IMR-90 (cell line): ENCODE measurements at regions not wholly inside any gene's neighbourhood (a gene's known extent, or its start where the extent isn't known, plus 50 kb on each side); places are given as distances from the start of the nearest gene placed in this dataset.

ENCODE experiments used
- ATAC-seq: fragments of 200-7000 bp; cut with Tn5 transposase; 2 replicates; pipeline ENCODE4 v1.9.1; 2020; ENCODE audit warnings: low read depth, mild to moderate bottlenecking, moderate library complexity
- BruUV-seq: library from RNA; stranded (reverse); fragments of 400-500 nt; replicated peaks from 2 replicates; lab custom pipeline; 2021; lab: Mats Ljungman, UMichigan
- CTCF ChIA-PET: fragments of 300-600 bp; formaldehyde crosslinking; extraction: SDS; loops from one replicate; lab custom pipeline; 2021; ENCODE audit warnings: antibody characterized with exemption; lab: Yijun Ruan, JAX
- POLR2A ChIA-PET: fragments of 300-600 bp; sonication (Branson Sonifier 250); formaldehyde crosslinking; loops from one replicate; lab custom pipeline; 2022; ENCODE audit warnings: antibody characterized with exemption; ENCODE audit not compliant: unreplicated experiment; lab: Charles Lee
- DNase-seq: peaks from one replicate; pipeline ENCODE4 v3.0.0; 2013
- H2AFZ ChIP-seq: replicated peaks from 2 replicates; pipeline ENCODE3; 2013; ENCODE audit warnings: low read length, mild to moderate bottlenecking; ENCODE audit not compliant: poor library complexity
- H2AK5ac ChIP-seq: 2 replicates; pipeline ENCODE4 v1.6.1; 2013; ENCODE audit warnings: low read depth, low read length, inconsistent platforms
- H2AK9ac ChIP-seq: replicated peaks from 2 replicates; pipeline ENCODE3; 2013; ENCODE audit warnings: mild to moderate bottlenecking, low read depth, low read length, moderate library complexity; ENCODE audit not compliant: poor library complexity
- H2BK120ac ChIP-seq: 2 replicates; pipeline ENCODE4 v1.6.1; 2013; ENCODE audit warnings: low read depth, low read length, inconsistent platforms
- H2BK15ac ChIP-seq: 3 replicates; pipeline ENCODE4 v1.6.1; 2013; ENCODE audit warnings: low read depth, low read length, inconsistent platforms
- H2BK20ac ChIP-seq: 2 replicates; pipeline ENCODE4 v1.6.1; 2013; ENCODE audit warnings: low read depth, mild to moderate bottlenecking, inconsistent platforms, low read length, moderate library complexity
- H2BK5ac ChIP-seq: 2 replicates; pipeline ENCODE4 v1.6.1; 2013; ENCODE audit warnings: mild to moderate bottlenecking, low read depth, low read length, inconsistent platforms; ENCODE audit not compliant: poor library complexity, severe bottlenecking
- H3K14ac ChIP-seq: replicated peaks from 2 replicates; pipeline ENCODE4 v1.6.1; 2013; ENCODE audit warnings: low read depth, low read length, inconsistent platforms
- H3K18ac ChIP-seq: 2 replicates; pipeline ENCODE4 v1.6.1; 2013; ENCODE audit warnings: low read depth, low read length, control low read depth
- H3K23ac ChIP-seq: 2 replicates; pipeline ENCODE4 v1.6.1; 2013; ENCODE audit warnings: low read depth, low read length, inconsistent platforms
- H3K27ac ChIP-seq: 2 replicates; pipeline ENCODE4 v1.5.1; 2013; ENCODE audit warnings: mild to moderate bottlenecking, control low read depth, low read length; ENCODE audit not compliant: insufficient read depth
- H3K27me3 ChIP-seq: 2 replicates; pipeline ENCODE4 v1.6.1; 2013; ENCODE audit warnings: low read length; ENCODE audit not compliant: control insufficient read depth, insufficient read depth
- H3K36me3 ChIP-seq: 2 replicates; pipeline ENCODE4 v1.6.1; 2013; ENCODE audit warnings: low read length, mixed read lengths; ENCODE audit not compliant: control insufficient read depth, insufficient read depth
- H3K4ac ChIP-seq: 2 replicates; pipeline ENCODE4 v1.6.1; 2013; ENCODE audit warnings: low read depth, low read length, inconsistent platforms
- H3K4me1 ChIP-seq: 2 replicates; pipeline ENCODE4 v1.6.1; 2013; ENCODE audit warnings: low read length, mixed read lengths; ENCODE audit not compliant: control insufficient read depth, insufficient read depth
- H3K4me2 ChIP-seq: 2 replicates; pipeline ENCODE4 v1.6.1; 2013; ENCODE audit warnings: low read depth, mild to moderate bottlenecking, control low read depth, low read length, moderate library complexity
- H3K4me3 ChIP-seq: 2 replicates; pipeline ENCODE4 v1.5.1; 2013; ENCODE audit warnings: low read depth, mild to moderate bottlenecking, control low read depth, low read length, moderate library complexity; ENCODE audit not compliant: insufficient read depth
- H3K56ac ChIP-seq: 2 replicates; pipeline ENCODE4 v1.6.1; 2013; ENCODE audit warnings: low read length, inconsistent platforms; ENCODE audit not compliant: insufficient read depth; ENCODE audit errors: extremely low read depth
- H3K79me1 ChIP-seq, 2 experiments: 2 replicates each; pipeline ENCODE4 v1.6.1; 2013; ENCODE audit warnings: low read length in 2 of 2, inconsistent platforms in 1 of 2, low read depth in 1 of 2
- H3K9ac ChIP-seq: 2 replicates; pipeline ENCODE4 v1.6.1; 2013; ENCODE audit warnings: low read depth, low read length, control low read depth
- H3K9me1 ChIP-seq: 2 replicates; pipeline ENCODE4 v1.6.1; 2013; ENCODE audit warnings: low read length, inconsistent platforms; ENCODE audit not compliant: insufficient read depth
- H3K9me3 ChIP-seq: 2 replicates; pipeline ENCODE4 v1.6.1; 2013; ENCODE audit warnings: low read length; ENCODE audit not compliant: control insufficient read depth, insufficient read depth
- H4K20me1 ChIP-seq: 2 replicates; pipeline ENCODE4 v1.6.1; 2013; ENCODE audit warnings: low read length, inconsistent platforms; ENCODE audit not compliant: insufficient read depth
- H4K5ac ChIP-seq: 2 replicates; pipeline ENCODE4 v1.6.1; 2013; ENCODE audit warnings: mild to moderate bottlenecking, low read depth, low read length, control low read depth
- H4K8ac ChIP-seq, 2 experiments: 2 replicates each; pipeline ENCODE4 v1.6.1; 2013; ENCODE audit warnings: low read depth in 2 of 2, low read length in 2 of 2, control low read depth in 1 of 2, inconsistent platforms in 1 of 2
- H4K91ac ChIP-seq: 2 replicates; pipeline ENCODE4 v1.6.1; 2013; ENCODE audit warnings: low read depth, low read length, inconsistent platforms; ENCODE audit not compliant: insufficient read depth
- CHD1 ChIP-seq: IDR thresholded peaks from 2 replicates; pipeline ENCODE4 v1.6.1; 2012; ENCODE audit warnings: low read depth, low read length, improper control_type of control experiment
- MXI1 ChIP-seq: IDR thresholded peaks from 2 replicates; pipeline ENCODE4 v1.6.1; 2012; ENCODE audit warnings: low read depth, mild to moderate bottlenecking, low read length, moderate library complexity, borderline replicate concordance
- NFE2L2 ChIP-seq: fragments of 150-350 bp; IDR thresholded peaks from 2 replicates; pipeline ENCODE4 v1.6.1; 2016; ENCODE audit warnings: low read depth, mild to moderate bottlenecking, low read length
- POLR2A ChIP-seq: IDR thresholded peaks from 2 replicates; pipeline ENCODE4 v1.6.1; 2012; ENCODE audit warnings: mild to moderate bottlenecking, low read depth, low read length
- WGBS, 2 experiments: methylation state at CpG; one replicate each; pipeline versions ENCODE4 v1.1.5 to v1.1.7; 2013; ENCODE audit warnings: missing lambda C conversion rate in 2 of 2; ENCODE audit not compliant: insufficient read length in 1 of 2; ENCODE audit errors: extremely low coverage in 2 of 2; 5-methylcytosine and 5-hydroxymethylcytosine counted together
- dilution Hi-C: fragments of 300-500 bp; cut with HindIII; formaldehyde crosslinking; loops from one replicate; pipeline ENCODE4 v1.14.3; 2018; ENCODE audit warnings: low sequenced_read_pairs; ENCODE audit not compliant: unreplicated experiment
- in situ Hi-C: fragments of 300-500 bp; cut with MboI; formaldehyde crosslinking; loops from 3 replicates; pipeline ENCODE4 v1.14.3; 2019; ENCODE audit warnings: low sequenced_read_pairs, inconsistent platforms, mixed read lengths
- intact Hi-C: fragments of 100-400 bp; cut with micrococcal nuclease; formaldehyde crosslinking; loops from 2 replicates; pipeline ENCODE4 v1.10.0; 2022
- TF ChIP-seq, protein P1 (sequence below): fragments of 150-350 bp; IDR thresholded peaks from 2 replicates; pipeline ENCODE4 v1.6.1; 2017; ENCODE audit warnings: mild to moderate bottlenecking, antibody characterized with exemption, low read length, low read depth
- TF ChIP-seq, protein P2 (sequence below): conservative IDR thresholded peaks from 2 replicates; pipeline ENCODE4 v1.5.1; 2012; ENCODE audit warnings: mild to moderate bottlenecking, low read depth, low read length, improper control_type of control experiment
- TF ChIP-seq, protein P3 (sequence below): fragments of 150-350 bp; IDR thresholded peaks from 2 replicates; pipeline ENCODE4 v1.6.1; 2016; ENCODE audit warnings: low read depth, mild to moderate bottlenecking, low read length, moderate library complexity, borderline replicate concordance

- dilution Hi-C loops (no loop called here), intact Hi-C loops (no loop called here), in situ Hi-C loops (no loop called here)
- H2BK5ac ChIP-seq = no peak overlapping the region
- H3K4ac ChIP-seq = no peak overlapping the region
- no TSS peak for BruUV-seq
- no peaks in the 10 kb centered on the region for H3K27me3 ChIP-seq
- peaks cover 47% of the 10 kb centered on the region for H3K9me3 ChIP-seq
- H3K4me1 ChIP-seq = no peaks in the 10 kb centered on the region
- H3K4me2 ChIP-seq = no peak overlapping the region
- H4K20me1 ChIP-seq = no peaks in the 10 kb centered on the region
- no peak overlapping the region for H3K4me3 ChIP-seq
- no peak overlapping the region for H3K18ac ChIP-seq
- H3K9ac ChIP-seq = no peak overlapping the region
- no peak for ATAC-seq
- H4K91ac ChIP-seq = no peak overlapping the region
- no peak overlapping the region for H3K27ac ChIP-seq
- no peaks in the 10 kb centered on the region for H3K36me3 ChIP-seq
- H3K23ac ChIP-seq = no peak overlapping the region
- no peak overlapping the region for H2AFZ ChIP-seq
- no peak overlapping the region for H3K14ac ChIP-seq
- no peaks in the 10 kb centered on the region for H3K79me1 ChIP-seq
- DNase-seq = no peak
- CTCF ChIA-PET = no interaction called here
- no peak overlapping the region for H2BK20ac ChIP-seq
- no peak overlapping the region for H2AK5ac ChIP-seq
- TF ChIP-seq, protein P1, sequence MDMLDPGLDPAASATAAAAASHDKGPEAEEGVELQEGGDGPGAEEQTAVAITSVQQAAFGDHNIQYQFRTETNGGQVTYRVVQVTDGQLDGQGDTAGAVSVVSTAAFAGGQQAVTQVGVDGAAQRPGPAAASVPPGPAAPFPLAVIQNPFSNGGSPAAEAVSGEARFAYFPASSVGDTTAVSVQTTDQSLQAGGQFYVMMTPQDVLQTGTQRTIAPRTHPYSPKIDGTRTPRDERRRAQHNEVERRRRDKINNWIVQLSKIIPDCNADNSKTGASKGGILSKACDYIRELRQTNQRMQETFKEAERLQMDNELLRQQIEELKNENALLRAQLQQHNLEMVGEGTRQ = no peak
- no peak for TF ChIP-seq NFE2L2
- TF ChIP-seq, protein P2, sequence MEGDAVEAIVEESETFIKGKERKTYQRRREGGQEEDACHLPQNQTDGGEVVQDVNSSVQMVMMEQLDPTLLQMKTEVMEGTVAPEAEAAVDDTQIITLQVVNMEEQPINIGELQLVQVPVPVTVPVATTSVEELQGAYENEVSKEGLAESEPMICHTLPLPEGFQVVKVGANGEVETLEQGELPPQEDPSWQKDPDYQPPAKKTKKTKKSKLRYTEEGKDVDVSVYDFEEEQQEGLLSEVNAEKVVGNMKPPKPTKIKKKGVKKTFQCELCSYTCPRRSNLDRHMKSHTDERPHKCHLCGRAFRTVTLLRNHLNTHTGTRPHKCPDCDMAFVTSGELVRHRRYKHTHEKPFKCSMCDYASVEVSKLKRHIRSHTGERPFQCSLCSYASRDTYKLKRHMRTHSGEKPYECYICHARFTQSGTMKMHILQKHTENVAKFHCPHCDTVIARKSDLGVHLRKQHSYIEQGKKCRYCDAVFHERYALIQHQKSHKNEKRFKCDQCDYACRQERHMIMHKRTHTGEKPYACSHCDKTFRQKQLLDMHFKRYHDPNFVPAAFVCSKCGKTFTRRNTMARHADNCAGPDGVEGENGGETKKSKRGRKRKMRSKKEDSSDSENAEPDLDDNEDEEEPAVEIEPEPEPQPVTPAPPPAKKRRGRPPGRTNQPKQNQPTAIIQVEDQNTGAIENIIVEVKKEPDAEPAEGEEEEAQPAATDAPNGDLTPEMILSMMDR = no peak
- TF ChIP-seq, protein P3, sequence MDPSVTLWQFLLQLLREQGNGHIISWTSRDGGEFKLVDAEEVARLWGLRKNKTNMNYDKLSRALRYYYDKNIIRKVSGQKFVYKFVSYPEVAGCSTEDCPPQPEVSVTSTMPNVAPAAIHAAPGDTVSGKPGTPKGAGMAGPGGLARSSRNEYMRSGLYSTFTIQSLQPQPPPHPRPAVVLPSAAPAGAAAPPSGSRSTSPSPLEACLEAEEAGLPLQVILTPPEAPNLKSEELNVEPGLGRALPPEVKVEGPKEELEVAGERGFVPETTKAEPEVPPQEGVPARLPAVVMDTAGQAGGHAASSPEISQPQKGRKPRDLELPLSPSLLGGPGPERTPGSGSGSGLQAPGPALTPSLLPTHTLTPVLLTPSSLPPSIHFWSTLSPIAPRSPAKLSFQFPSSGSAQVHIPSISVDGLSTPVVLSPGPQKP = no peak
- TF ChIP-seq CHD1 = no peak
- no peak for TF ChIP-seq MXI1
- TF ChIP-seq POLR2A = no peak
- H3K9me1 ChIP-seq = no peaks in the 10 kb centered on the region
- H3K56ac ChIP-seq = no peak overlapping the region
- WGBS, 2 experiments = no CpG with 5 or more reads among the region's 4 CpGs
- POLR2A ChIA-PET = no interaction called here
- no peak overlapping the region for H2BK120ac ChIP-seq
- H2BK15ac ChIP-seq = no peak overlapping the region
- H4K8ac ChIP-seq = no peak overlapping the region
- no peak overlapping the region for H4K5ac ChIP-seq
- no peak overlapping the region for H2AK9ac ChIP-seq
Observed at GRCh38 chr14:104311358-104311757, 173.0 kb downstream of the KIF26A start.
